Uterus (tissue), 3 donors: ENCODE measurements at regions not wholly inside any gene's neighbourhood (a gene's known extent, or its start where the extent isn't known, plus 50 kb on each side); places are given as distances from the start of the nearest gene placed in this dataset. TPM values are rescaled to one million over a fixed set of nuclear protein-coding genes. Genes with fewer than 3 reads are reported as not detected.

Experiments used
- DNase-seq, 2 donors: peaks; one replicate each; pipeline ENCODE4 v3.0.0-alpha.2; 2019 to 2020
- H3K27ac ChIP-seq, 2 donors: fragments of 200-600 bp; sonication (generic); 1 replicate in 1 of 2; 2 replicates in 1 of 2; pipeline ENCODE4 v1.5.1; 2016 to 2018
- H3K27me3 ChIP-seq, 2 donors: fragments of 200-600 bp; sonication (generic); one replicate each; pipeline ENCODE4 v1.5.1; 2018 to 2019; ENCODE audit warnings: control low read depth in 1 of 2
- H3K36me3 ChIP-seq, 2 donors: fragments of 200-600 bp; sonication (generic); one replicate each; pipeline ENCODE4 v1.5.1; 2019; ENCODE audit warnings: control low read depth in 1 of 2
- H3K4me1 ChIP-seq, 2 donors: fragments of 200-600 bp; sonication (generic); one replicate each; pipeline ENCODE4 v1.5.1; 2018 to 2019; ENCODE audit warnings: control low read depth in 1 of 2
- H3K4me3 ChIP-seq, 2 donors: fragments of 200-600 bp; sonication (generic); 1 replicate in 1 of 2; 2 replicates in 1 of 2; pipeline ENCODE4 v1.5.1; 2018 to 2019; ENCODE audit warnings: mild to moderate bottlenecking in 1 of 2
- H3K9me3 ChIP-seq, 2 donors: fragments of 200-600 bp; sonication (generic); one replicate each; pipeline ENCODE4 v1.5.1; 2019; ENCODE audit warnings: control low read depth in 1 of 2
- CTCF ChIP-seq, 4 experiments: fragments of 200-600 bp in 2 of 4; fragments of 450-650 bp in 2 of 4; sonication (generic) in 2 of 4; IDR thresholded peaks; one replicate each; pipeline ENCODE4 v1.5.1; 2016 to 2019; ENCODE audit warnings: antibody characterized with exemption in 4 of 4, mild to moderate bottlenecking in 2 of 4, moderate library complexity in 1 of 4
- POLR2A ChIP-seq, 2 donors: fragments of 450-650 bp; IDR thresholded peaks; one replicate each; pipeline ENCODE4 v1.6.1; 2016; ENCODE audit warnings: antibody characterized with exemption in 2 of 2, mild to moderate bottlenecking in 1 of 2, moderate library complexity in 1 of 2
- intact Hi-C: fragments of 100-400 bp; cut with DNase I; formaldehyde crosslinking; loops from one replicate; pipeline ENCODE4 v1.15.1; 2023; ENCODE audit warnings: low total_unique reads
- small RNA-seq: library from RNA; depleted of rRNA; stranded (forward); fragments of <200 nt; gene quantifications from one replicate; pipeline ENCODE3, GENCODE V24; 2016
- donor health status: DM: yes; HTN: yes; CAD: no.

DNA sequence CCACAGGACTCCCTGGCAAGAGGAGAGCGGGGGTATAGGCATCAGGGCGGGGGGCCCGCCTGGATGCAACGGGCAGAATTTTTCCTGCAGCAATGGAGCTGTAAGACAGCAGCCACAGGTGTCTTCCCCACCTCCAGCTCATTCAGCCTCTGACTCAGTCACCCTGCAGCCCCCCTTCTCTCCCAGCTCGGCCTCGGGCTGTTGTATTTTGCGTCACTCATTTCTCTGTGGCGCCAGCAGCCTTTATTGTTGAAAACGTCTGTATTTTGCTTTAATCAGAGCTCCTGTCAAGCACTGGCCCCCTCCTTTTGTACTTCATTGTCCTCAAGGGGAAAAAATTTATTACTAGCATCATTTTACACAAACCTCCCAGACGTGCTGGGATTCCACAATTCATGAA lies 117.7 kb downstream of the WSCD1 start:
- no peaks in the 10 kb centered on the region for H3K4me1 ChIP-seq
- intact Hi-C loops, result no loop called here
- no peak for TF ChIP-seq CTCF (IDR thresholded peaks at IDR 0.05)
- no peak for TF ChIP-seq POLR2A (IDR thresholded peaks at IDR 0.05)
- no peak for DNase-seq
- no peak overlapping the region for H3K4me3 ChIP-seq
- no peaks in the 10 kb centered on the region for H3K36me3 ChIP-seq
- H3K27me3 ChIP-seq, result no peaks in the 10 kb centered on the region
- no peaks in the 10 kb centered on the region for H3K9me3 ChIP-seq
- no peak overlapping the region for H3K27ac ChIP-seq

DNA sequence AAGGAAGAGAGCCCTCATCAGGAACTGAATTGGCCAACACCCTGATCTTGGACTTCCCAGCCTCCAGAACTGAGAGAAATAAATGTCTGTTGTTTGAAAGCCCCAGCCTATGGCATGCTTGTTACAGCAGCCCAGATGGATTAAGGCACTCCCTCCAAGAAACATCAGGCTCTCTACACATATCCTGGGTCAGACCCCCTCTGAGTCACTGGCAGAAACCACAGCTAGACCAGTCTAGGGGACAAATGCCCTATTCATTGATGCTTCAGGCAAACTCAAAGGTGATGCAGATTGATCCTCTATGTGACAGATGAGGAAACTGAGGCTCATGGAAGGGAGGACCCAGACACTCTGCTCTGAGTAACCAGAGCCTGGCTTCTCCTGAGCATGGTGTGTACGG lies 116.8 kb downstream of the WSCD1 start:
- DNase-seq, result no peak
- intact Hi-C loops, result no loop called here
- Histone ChIP-seq H3K4me3 (no peak overlapping the region), H3K27me3 (no peaks in the 10 kb centered on the region), H3K27ac (no peak overlapping the region), H3K9me3 (no peaks in the 10 kb centered on the region), H3K36me3 (no peaks in the 10 kb centered on the region), H3K4me1 (no peaks in the 10 kb centered on the region)
- TF ChIP-seq POLR2A (IDR thresholded peaks at IDR 0.05), result no peak
- TF ChIP-seq CTCF (IDR thresholded peaks at IDR 0.05), result no peak

DNA sequence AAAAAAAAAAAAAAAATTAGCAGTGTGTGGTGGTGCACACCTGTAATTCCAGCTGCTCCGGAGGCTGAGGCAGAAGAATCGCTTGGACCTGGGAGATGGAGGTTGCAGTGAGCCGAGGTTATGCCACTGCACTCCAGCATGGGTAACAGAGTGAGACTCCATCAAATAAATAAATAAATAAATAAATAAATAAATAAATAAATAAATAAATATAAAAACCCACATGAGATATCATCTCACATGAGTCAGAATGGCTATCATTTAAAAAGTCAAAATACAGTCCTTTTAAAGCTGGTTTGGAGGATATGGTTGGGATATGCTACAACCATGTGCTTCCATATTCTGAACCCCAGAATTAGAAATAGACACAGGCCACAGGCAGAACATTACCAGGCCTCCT lies 114.3 kb downstream of the WSCD1 start:
- DNase-seq, result no peak
- intact Hi-C loops, result no loop called here
- H3K36me3 ChIP-seq, result no peaks in the 10 kb centered on the region
- TF ChIP-seq CTCF (IDR thresholded peaks at IDR 0.05), result no peak
- no peak for TF ChIP-seq POLR2A (IDR thresholded peaks at IDR 0.05)
- no peak overlapping the region for H3K4me3 ChIP-seq
- no peak overlapping the region for H3K27ac ChIP-seq
- no peaks in the 10 kb centered on the region for H3K9me3 ChIP-seq
- no peaks in the 10 kb centered on the region for H3K4me1 ChIP-seq
- no peaks in the 10 kb centered on the region for H3K27me3 ChIP-seq

- TF ChIP-seq POLR2A (IDR thresholded peaks at IDR 0.05), result no peak
- no peak for TF ChIP-seq CTCF (IDR thresholded peaks at IDR 0.05)
- Histone ChIP-seq H3K4me1 (no peaks in the 10 kb centered on the region), H3K27me3 (no peaks in the 10 kb centered on the region), H3K4me3 (no peak overlapping the region), H3K9me3 (no peaks in the 10 kb centered on the region), H3K27ac (no peak overlapping the region), H3K36me3 (no peaks in the 10 kb centered on the region)
- no peak for DNase-seq
- intact Hi-C loops, result no loop called here
These were observed 108.8 kb downstream of the WSCD1 start for GRCh38 chr17:6179017-6179416.

DNA sequence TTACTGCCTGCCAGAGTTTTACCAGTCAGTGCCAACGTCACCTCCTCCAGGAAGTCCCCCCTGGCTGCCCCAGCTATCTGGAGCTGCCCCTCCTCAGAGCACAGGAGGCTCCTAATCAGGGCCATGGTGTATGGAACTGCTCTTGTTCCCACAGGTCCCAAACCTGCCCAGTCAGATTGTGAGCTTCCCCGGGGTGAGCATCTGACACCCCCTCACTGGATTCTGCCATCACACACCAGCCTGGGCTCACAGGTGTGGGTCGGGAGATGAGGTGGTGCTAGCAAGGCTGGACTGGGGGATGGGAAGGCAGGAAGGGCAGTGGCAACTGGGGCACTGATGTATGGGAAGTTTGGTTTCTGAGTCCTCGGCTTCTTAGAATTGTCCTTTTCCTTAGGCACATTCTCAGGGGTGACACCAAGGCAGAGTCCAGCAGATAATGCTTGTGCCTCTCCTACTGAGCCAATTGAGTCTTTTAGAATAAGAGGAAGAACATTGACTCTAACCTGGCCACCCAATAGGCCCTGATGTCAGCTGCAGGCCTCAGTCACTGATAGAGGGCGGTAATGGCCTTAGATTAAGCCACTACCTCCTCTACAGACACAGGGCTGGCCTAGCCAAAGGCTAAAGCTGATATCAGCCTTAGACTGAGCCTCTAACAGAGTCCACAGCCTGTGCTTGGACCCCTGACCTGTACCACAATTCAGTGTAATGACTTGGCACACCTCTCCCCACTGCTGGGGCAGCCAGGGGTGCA lies 107.9 kb downstream of the WSCD1 start:
- no peaks in the 10 kb centered on the region for H3K36me3 ChIP-seq
- intact Hi-C loops, result no loop called here
- no peak overlapping the region for H3K4me3 ChIP-seq
- H3K27ac ChIP-seq, result no peak overlapping the region
- TF ChIP-seq POLR2A (IDR thresholded peaks at IDR 0.05) (no peak), CTCF (IDR thresholded peaks at IDR 0.05) (no peak)
- no peaks in the 10 kb centered on the region for H3K27me3 ChIP-seq
- H3K4me1 ChIP-seq, result no peaks in the 10 kb centered on the region
- no peaks in the 10 kb centered on the region for H3K9me3 ChIP-seq
- DNase-seq, result no peak

Small RNA genes lying in the stretch of these regions (small RNA-seq; reads per million reads assigned to genes)
- gene RNU6-1264P, result not detected
